Globus pallidus (tissue), 1 donor: ENCODE measurements at regions not wholly inside any gene's neighbourhood (a gene's known extent, or its start where the extent isn't known, plus 50 kb on each side); places are given as distances from the start of the nearest gene placed in this dataset.

Experiments
- DNase-seq: peaks from one replicate; pipeline ENCODE4 v3.0.0-alpha.2; 2015; ENCODE audit warnings: low spot score

- no peak for DNase-seq
Measured at GRCh38 chr10:123526356-123527064, 139.6 kb upstream of the GPR26 start.

GRCh38 chr10:123527151-123527550 is 139.0 kb upstream of the GPR26 start:
- DNase-seq, result no peak

GRCh38 chr10:123529146-123529760 is 136.9 kb upstream of the GPR26 start:
- DNase-seq, result no peak

- peak; percentile 55 for DNase-seq
Measured at GRCh38 chr10:123530166-123530870, 135.8 kb upstream of the GPR26 start.

GRCh38 chr10:123535386-123535785 is 130.8 kb upstream of the GPR26 start:
- no peak for DNase-seq

GRCh38 chr10:123536176-123536845 is 129.8 kb upstream of the GPR26 start:
- no peak for DNase-seq

GRCh38 chr10:123537188-123537961 is 128.8 kb upstream of the GPR26 start:
- no peak for DNase-seq

- no peak for DNase-seq
Measured at GRCh38 chr10:123538401-123539320, 127.5 kb upstream of the GPR26 start.

- no peak for DNase-seq
Measured at GRCh38 chr10:123544986-123545385, 121.2 kb upstream of the GPR26 start.

GRCh38 chr10:123548770-123549169 is 117.4 kb upstream of the GPR26 start:
- no peak for DNase-seq

- no peak for DNase-seq
Measured at GRCh38 chr10:123549761-123550454, 116.2 kb upstream of the GPR26 start.

- no peak for DNase-seq
Measured at GRCh38 chr10:123550675-123551096, 115.5 kb upstream of the GPR26 start.

- DNase-seq, result no peak
Measured at GRCh38 chr10:123551259-123551658, 114.9 kb upstream of the GPR26 start.

- no peak for DNase-seq
Measured at GRCh38 chr10:123552760-123553554, 113.2 kb upstream of the GPR26 start.

GRCh38 chr10:123553810-123554430 is 112.2 kb upstream of the GPR26 start:
- DNase-seq, result no peak

- no peak for DNase-seq
Measured at GRCh38 chr10:123554656-123555055, 111.5 kb upstream of the GPR26 start.

GRCh38 chr10:123555616-123556015 is 110.5 kb upstream of the GPR26 start:
- DNase-seq, result no peak

- DNase-seq, result no peak
Measured at GRCh38 chr10:123556049-123556448, 110.1 kb upstream of the GPR26 start.

- DNase-seq, result no peak
Measured at GRCh38 chr10:123556736-123557135, 109.4 kb upstream of the GPR26 start.
